Activated CD4-positive, alpha-beta memory T cell treated with anti-CD3 and anti-CD28 coated beads for 36 hours (primary cell): ENCODE measurements at regions not wholly inside any gene's neighbourhood (a gene's known extent, or its start where the extent isn't known, plus 50 kb on each side); places are given as distances from the start of the nearest gene placed in this dataset.

ENCODE experiments used
- CTCF ChIA-PET: fragments of 350-600 bp; sonication (Branson Sonifier 250); formaldehyde crosslinking; loops from one replicate; lab custom pipeline; 2021; ENCODE audit warnings: antibody characterized with exemption, inconsistent platforms; lab: Charles Lee
- POLR2A ChIA-PET: fragments of 350-600 bp; sonication (Branson Sonifier 250); formaldehyde crosslinking; loops from one replicate; lab custom pipeline; 2021; ENCODE audit warnings: antibody characterized with exemption; lab: Charles Lee
- DNase-seq: peaks from one replicate; pipeline ENCODE4 v3.0.0-alpha.2; 2020
- H3K27ac Mint-ChIP-seq: one replicate; pipeline ENCODE4 v1.8.0; 2021; ENCODE audit warnings: mixed read lengths
- H3K27me3 Mint-ChIP-seq: one replicate; pipeline ENCODE4 v1.8.0; 2021; ENCODE audit warnings: mixed read lengths
- H3K36me3 Mint-ChIP-seq: one replicate; pipeline ENCODE4 v1.8.0; 2021; ENCODE audit warnings: mixed read lengths
- H3K4me1 Mint-ChIP-seq: one replicate; pipeline ENCODE4 v1.8.0; 2021; ENCODE audit warnings: low read depth, mixed read lengths
- H3K4me3 Mint-ChIP-seq: one replicate; pipeline ENCODE4 v1.8.0; 2021; ENCODE audit warnings: mild to moderate bottlenecking, mixed read lengths
- H3K9me3 Mint-ChIP-seq: one replicate; pipeline ENCODE4 v1.8.0; 2021; ENCODE audit warnings: mixed read lengths
- intact Hi-C: fragments of 100-400 bp; cut with micrococcal nuclease; formaldehyde crosslinking; loops from one replicate; pipeline ENCODE4 v1.15.1; 2023

DNA sequence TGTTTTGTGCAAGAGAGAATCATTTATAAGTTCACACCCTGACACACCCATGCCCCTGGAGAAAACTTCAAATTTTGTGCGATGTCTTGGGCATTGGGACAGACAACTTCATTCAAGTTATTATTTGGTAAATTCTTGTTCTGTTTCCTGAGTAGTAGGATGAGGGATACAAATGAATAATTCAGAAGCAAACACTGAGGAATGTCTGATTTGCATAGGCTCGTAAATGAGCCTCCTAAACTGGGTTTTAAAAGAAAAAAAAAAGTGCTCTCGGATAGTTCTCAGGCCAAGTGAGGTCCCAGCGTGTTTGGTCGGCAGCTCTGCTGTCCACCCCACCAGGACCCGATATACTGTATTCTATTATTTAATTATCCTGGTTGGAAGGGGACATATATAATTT, 134.7 kb upstream of the CPM start:
- Mint-ChIP-seq H3K27me3 (peaks cover 2% of the 10 kb centered on the region), H3K4me3 (no peak overlapping the region), H3K9me3 (no peaks in the 10 kb centered on the region), H3K36me3 (no peaks in the 10 kb centered on the region), H3K27ac (no peak overlapping the region), H3K4me1 (peaks cover 26% of the 10 kb centered on the region)
- no peak for DNase-seq
- ChIA-PET POLR2A (no interaction called here), CTCF (interaction anchor here (0.7 to 1.5 kb wide), 2 partner anchors 16 to 177 kb away, joined by 3 read pairs; no protein-coding TSS in a partner anchor)
- intact Hi-C loops, result loop anchor here (1.0 to 5.0 kb wide), 2 partner anchors 8 to 135 kb away; partner anchors contain the start of gene CPM

DNA sequence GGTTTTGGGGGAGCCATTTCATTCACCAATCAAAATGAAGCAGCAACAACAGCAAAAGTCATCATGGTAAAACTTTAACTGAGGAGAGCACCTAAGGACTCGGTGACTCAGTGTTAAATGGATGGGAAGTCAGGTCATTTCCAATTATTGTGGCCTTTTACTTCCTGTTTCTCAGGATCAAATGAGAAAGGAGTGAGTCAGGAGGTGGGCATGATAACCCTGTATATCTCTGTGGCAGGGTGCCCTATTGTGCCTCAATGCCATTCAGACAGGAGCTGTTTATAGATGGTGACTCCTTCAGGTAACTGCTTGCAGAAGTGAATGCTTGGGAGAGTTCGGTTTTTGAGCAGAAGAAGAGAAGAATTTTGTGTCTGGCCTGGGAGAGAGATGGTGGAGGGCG, 135.5 kb upstream of the CPM start:
- H3K36me3 Mint-ChIP-seq, result no peaks in the 10 kb centered on the region
- H3K4me1 Mint-ChIP-seq, result peaks cover 26% of the 10 kb centered on the region
- H3K27ac Mint-ChIP-seq, result no peak overlapping the region
- DNase-seq, result peak; percentile 35
- ChIA-PET CTCF (interaction anchor here (0.7 kb wide), 1 partner anchor 178 kb away, joined by 3 read pairs; no protein-coding TSS in a partner anchor), POLR2A (no interaction called here)
- intact Hi-C loops, result loop anchor here (1.0 to 5.0 kb wide), 2 partner anchors 9 to 136 kb away; partner anchors contain the start of gene CPM
- H3K27me3 Mint-ChIP-seq, result peaks cover 7% of the 10 kb centered on the region
- no peak overlapping the region for H3K4me3 Mint-ChIP-seq
- no peaks in the 10 kb centered on the region for H3K9me3 Mint-ChIP-seq

DNA sequence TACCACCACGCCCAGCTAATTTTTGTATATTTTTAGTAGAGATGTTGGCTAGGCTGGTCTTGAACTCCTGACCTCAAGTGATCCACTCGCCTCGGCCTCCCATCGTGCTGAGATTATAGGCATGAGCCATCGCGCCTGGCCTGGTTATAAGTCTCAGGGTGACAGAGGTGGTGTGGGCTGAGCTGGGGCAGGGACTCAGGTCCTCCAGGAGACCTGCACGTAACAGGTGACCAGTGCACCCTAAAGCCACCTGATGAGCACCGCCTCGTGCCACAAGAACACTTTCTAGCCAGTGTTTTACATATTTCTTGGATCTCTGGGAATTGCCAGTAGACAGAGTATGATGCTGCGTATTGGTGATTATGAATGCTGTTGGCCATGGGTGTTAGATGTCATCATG, 136.5 kb upstream of the CPM start:
- DNase-seq, result no peak
- peaks cover 23% of the 10 kb centered on the region for H3K4me1 Mint-ChIP-seq
- ChIA-PET CTCF (interaction anchor here (0.6 to 1.6 kb wide), 17 partner anchors 9 to 239 kb away, joined by 3 to 19 read pairs (median 4); no protein-coding TSS in a partner anchor), POLR2A (no interaction called here)
- H3K27ac Mint-ChIP-seq, result no peak overlapping the region
- no peaks in the 10 kb centered on the region for H3K36me3 Mint-ChIP-seq
- no peaks in the 10 kb centered on the region for H3K9me3 Mint-ChIP-seq
- H3K27me3 Mint-ChIP-seq, result peaks cover 11% of the 10 kb centered on the region
- H3K4me3 Mint-ChIP-seq, result no peak overlapping the region
- intact Hi-C loops, result loop anchor here (5.0 kb wide), 1 partner anchor 137 kb away; the partner anchor contains the start of gene CPM

DNA sequence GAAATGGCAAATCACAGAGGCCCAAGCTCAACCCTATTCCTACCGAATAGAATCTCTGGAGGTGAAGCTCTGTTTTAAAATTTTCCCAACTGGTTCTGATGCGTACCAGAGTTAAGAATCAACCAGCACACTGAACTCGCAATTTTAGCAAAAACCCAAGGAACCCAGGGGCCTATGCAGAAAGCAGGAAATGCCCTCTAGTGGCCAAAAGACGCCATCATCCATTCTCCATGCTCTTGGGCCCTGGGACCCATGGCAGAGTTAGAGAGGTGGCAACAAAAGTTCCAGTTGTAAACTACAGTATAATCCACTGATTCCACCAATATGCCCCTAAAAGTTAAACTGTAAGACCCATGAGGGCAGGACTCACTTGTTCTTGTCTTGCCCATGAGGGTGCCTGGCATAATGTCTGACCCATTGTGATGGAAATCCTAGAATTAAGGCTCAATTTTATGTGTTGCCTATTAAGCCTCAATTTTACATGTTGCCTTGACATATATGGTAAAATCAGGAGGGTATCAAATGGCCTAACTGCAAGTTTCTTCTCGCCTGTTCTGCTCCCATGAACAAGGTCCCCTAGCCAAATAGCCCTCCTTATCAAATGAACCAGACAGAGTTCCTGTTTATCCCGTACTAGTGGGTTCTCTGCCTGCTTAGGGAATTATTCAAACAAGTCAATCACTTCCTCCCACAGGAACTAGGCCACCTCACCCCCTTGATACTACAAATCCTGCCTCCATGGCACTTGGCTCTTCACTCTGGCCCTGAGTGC, 137.5 kb upstream of the CPM start:
- intact Hi-C loops, result loop anchor here (1.0 to 5.0 kb wide), 3 partner anchors 182 to 240 kb away; no protein-coding TSS in a partner anchor
- peaks cover 15% of the 10 kb centered on the region for H3K4me1 Mint-ChIP-seq
- H3K36me3 Mint-ChIP-seq, result no peaks in the 10 kb centered on the region
- H3K27me3 Mint-ChIP-seq, result peaks cover 14% of the 10 kb centered on the region
- ChIA-PET CTCF (interaction anchor here (0.6 to 2.0 kb wide), 28 partner anchors 10 to 242 kb away, joined by 3 to 19 read pairs (median 4); no protein-coding TSS in a partner anchor), POLR2A (no interaction called here)
- H3K27ac Mint-ChIP-seq, result no peak overlapping the region
- peak; percentile 74 for DNase-seq
- no peak overlapping the region for H3K4me3 Mint-ChIP-seq
- H3K9me3 Mint-ChIP-seq, result no peaks in the 10 kb centered on the region

DNA sequence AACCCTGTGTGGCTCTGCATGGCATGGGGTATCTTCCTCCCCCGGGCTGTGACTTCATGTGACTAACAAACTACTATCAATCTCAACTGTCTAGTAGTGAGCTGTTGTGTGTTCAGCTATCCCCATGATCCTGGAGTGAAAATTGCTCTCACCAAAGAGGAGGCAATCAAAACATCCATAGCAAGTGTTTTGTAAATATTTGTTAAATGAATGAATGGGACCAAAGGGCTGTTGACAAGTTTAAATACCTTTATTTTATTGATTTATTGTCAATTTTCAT, 138.1 kb upstream of the CPM start:
- ChIA-PET POLR2A (no interaction called here), CTCF (interaction anchor here (1.2 to 2.0 kb wide), 6 partner anchors 10 to 243 kb away, joined by 3 to 19 read pairs (median 4); no protein-coding TSS in a partner anchor)
- Mint-ChIP-seq H3K4me1 (peaks cover 15% of the 10 kb centered on the region), H3K4me3 (no peak overlapping the region), H3K9me3 (no peaks in the 10 kb centered on the region), H3K27ac (no peak overlapping the region), H3K27me3 (peaks cover 19% of the 10 kb centered on the region), H3K36me3 (no peaks in the 10 kb centered on the region)
- intact Hi-C loops, result loop anchor here (5.0 kb wide), 1 partner anchor 181 kb away; no protein-coding TSS in a partner anchor
- no peak for DNase-seq

DNA sequence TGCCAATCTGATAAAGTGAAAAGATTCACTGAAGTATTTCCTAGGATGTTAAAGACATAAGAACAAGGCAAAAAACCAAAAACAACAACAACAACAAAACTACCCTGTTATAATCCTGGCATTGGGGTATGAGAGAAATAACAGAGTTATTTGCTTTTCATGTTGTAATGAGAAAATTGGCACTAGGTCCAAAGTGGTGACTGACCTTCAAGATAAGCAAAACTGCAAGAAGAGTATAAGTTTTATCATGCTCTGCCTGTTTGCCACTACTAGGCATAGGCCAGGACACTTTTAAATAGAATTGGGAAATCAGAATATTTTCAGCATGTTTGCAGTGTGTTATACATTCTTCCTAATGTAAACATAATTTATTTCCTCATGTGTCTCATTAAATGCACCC, 140.1 kb upstream of the CPM start:
- no peak overlapping the region for H3K27ac Mint-ChIP-seq
- ChIA-PET POLR2A (no interaction called here), CTCF (no interaction called here)
- no peaks in the 10 kb centered on the region for H3K9me3 Mint-ChIP-seq
- no peak overlapping the region for H3K4me3 Mint-ChIP-seq
- DNase-seq, result no peak
- H3K27me3 Mint-ChIP-seq, result peaks cover 25% of the 10 kb centered on the region
- peaks cover 7% of the 10 kb centered on the region for H3K4me1 Mint-ChIP-seq
- intact Hi-C loops, result loop anchor here (5.0 kb wide), 1 partner anchor 179 kb away; no protein-coding TSS in a partner anchor
- no peaks in the 10 kb centered on the region for H3K36me3 Mint-ChIP-seq

DNA sequence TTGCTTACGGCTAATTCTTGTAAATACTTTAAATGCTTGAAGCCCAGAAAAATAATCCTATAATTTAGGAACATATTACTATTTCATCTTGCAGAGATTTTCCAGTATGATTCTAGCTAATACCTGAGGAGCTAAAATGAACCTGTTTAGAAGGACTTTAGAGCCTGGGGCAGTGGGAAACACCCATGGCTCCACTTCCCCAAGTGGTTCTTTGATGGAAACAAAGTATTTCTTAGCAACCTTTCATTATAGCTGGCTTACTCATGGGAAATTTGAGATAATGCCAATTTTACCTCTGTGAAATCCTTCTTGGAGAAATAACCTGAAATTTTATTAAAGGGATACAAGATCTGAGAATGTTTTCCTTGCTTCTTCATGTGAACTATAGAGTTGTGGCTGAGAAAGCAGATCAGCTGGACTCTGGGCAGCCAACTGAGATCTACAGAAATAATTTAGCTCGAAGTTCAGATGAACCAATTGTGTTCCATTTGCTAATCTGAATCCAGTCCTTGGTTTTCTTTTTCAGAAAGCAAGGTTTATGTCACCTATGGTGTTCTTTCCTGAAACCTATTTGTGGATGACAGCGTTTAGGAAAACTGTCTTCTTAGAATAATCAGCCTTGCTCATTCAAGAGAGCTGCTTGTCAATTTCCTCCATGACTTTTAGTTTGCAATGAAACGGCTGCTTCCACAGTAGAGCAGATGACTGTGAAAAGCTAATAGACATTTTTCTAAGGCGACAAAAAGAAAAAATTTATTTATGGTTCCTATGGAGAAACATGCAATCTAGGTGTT, 141.8 kb upstream of the CPM start:
- H3K4me1 Mint-ChIP-seq, result no peaks in the 10 kb centered on the region
- H3K27ac Mint-ChIP-seq, result no peak overlapping the region
- CTCF ChIA-PET, result interaction anchor here (0.6 to 1.9 kb wide), 4 partner anchors 10 to 244 kb away, joined by 3 to 7 read pairs (median 3); no protein-coding TSS in a partner anchor
- H3K4me3 Mint-ChIP-seq, result no peak overlapping the region
- H3K36me3 Mint-ChIP-seq, result no peaks in the 10 kb centered on the region
- H3K27me3 Mint-ChIP-seq, result peaks cover 25% of the 10 kb centered on the region
- DNase-seq, result no peak
- intact Hi-C loops, result loop anchor here (5.0 kb wide), 1 partner anchor 178 kb away; no protein-coding TSS in a partner anchor
- no peaks in the 10 kb centered on the region for H3K9me3 Mint-ChIP-seq
- POLR2A ChIA-PET, result no interaction called here

DNA sequence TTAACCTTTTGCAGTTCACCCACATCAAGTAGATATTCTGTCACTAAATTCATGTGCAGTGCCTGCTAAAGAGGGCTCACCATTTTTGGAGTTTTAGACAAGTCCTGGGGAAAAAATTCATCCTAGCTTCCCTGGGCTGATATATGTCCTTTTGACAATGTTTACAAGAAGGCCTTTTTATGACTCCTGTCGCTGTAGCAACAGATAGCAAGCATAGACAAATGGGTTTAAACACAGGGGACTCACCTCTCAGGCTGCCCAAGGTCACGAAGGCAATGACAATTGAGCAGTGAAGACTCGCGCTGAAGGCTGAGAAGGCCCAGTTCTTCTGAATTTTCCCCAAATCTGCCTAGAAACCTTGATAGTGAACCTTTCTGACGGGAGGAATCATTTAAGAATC, 150.7 kb upstream of the CPM start:
- peaks cover 3% of the 10 kb centered on the region for H3K27me3 Mint-ChIP-seq
- H3K9me3 Mint-ChIP-seq, result no peaks in the 10 kb centered on the region
- intact Hi-C loops, result no loop called here
- DNase-seq, result no peak
- H3K36me3 Mint-ChIP-seq, result no peaks in the 10 kb centered on the region
- no peaks in the 10 kb centered on the region for H3K4me1 Mint-ChIP-seq
- H3K27ac Mint-ChIP-seq, result no peak overlapping the region
- ChIA-PET POLR2A (no interaction called here), CTCF (no interaction called here)
- no peak overlapping the region for H3K4me3 Mint-ChIP-seq

DNA sequence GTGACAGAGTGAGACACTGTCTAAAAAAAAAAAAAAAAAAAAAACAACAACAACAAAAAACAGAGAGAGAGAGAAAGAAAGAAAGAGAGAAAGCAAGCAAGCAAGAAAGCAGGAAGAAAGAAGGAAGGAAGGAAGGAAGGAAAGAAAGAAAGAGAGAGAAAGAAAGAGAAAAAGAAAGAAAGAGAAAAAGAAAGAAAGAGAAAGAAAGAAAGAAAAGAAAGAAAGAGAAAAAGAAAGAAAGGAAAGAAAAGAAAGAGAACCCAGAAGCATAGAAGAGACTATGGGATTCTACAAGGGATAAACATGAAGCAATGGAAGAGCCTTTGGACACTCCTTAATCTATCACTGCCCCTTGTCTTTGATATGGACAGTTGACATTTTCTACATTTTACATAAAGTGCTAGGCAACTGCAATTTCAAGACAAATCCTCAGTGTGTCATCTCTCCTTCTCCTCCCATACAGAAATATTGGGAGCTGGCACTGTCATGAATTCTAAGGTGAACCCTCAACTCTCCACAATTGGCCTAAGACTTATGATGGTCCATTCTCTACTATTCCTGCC, 151.9 kb upstream of the CPM start:
- H3K4me3 Mint-ChIP-seq, result no peak overlapping the region
- H3K9me3 Mint-ChIP-seq, result no peaks in the 10 kb centered on the region
- H3K36me3 Mint-ChIP-seq, result no peaks in the 10 kb centered on the region
- no peak overlapping the region for H3K27ac Mint-ChIP-seq
- ChIA-PET CTCF (interaction anchor here (0.6 kb wide), 1 partner anchor 29 kb away, joined by 3 read pairs; no protein-coding TSS in a partner anchor), POLR2A (no interaction called here)
- H3K4me1 Mint-ChIP-seq, result no peaks in the 10 kb centered on the region
- H3K27me3 Mint-ChIP-seq, result peaks cover 8% of the 10 kb centered on the region
- intact Hi-C loops, result no loop called here
- no peak for DNase-seq

DNA sequence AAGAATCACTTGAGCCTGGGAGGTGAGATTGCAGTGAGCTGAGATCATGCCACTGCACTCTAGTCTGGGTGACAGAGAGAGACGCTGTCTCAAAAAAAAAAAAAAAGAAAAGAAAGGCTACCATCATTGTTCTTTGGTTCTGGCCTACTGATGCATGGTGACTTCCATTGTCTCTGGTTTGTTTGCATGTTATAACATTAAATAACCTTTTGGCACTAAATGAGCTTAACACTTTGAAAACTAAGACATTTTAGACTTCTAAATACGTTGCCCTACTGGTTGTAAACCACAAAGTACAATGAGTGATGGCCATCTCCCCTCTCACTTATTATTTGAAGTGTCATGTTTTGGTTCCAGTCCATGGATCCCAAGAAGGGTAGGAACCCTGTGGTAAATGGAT, 152.9 kb upstream of the CPM start:
- no peak overlapping the region for H3K4me3 Mint-ChIP-seq
- H3K4me1 Mint-ChIP-seq, result no peaks in the 10 kb centered on the region
- H3K36me3 Mint-ChIP-seq, result no peaks in the 10 kb centered on the region
- POLR2A ChIA-PET, result no interaction called here
- no peak overlapping the region for H3K27ac Mint-ChIP-seq
- no peak for DNase-seq
- CTCF ChIA-PET, result no interaction called here
- no peaks in the 10 kb centered on the region for H3K9me3 Mint-ChIP-seq
- intact Hi-C loops, result no loop called here
- H3K27me3 Mint-ChIP-seq, result peaks cover 16% of the 10 kb centered on the region

DNA sequence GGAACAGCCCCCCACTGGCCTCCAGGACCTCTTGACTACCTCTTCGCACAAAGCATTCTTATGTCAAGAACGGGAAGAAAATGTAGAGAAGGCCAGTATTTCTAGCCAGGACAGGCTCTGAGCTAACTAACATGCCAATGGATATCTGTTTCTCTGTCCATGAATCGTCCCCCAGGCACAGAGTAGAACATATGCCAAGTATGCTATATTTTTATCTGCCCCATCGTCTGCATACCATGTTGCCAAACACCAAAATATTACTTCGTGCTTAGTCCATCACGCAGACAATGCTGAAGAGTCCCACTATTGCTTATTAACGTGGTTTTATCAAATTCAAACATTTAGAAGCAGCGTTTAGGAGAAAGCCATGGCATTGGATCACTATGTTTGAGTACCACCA, 151.4 kb upstream of the CPSF6 start:
- intact Hi-C loops, result no loop called here
- no peaks in the 10 kb centered on the region for H3K9me3 Mint-ChIP-seq
- CTCF ChIA-PET, result interaction anchor here (1.4 kb wide), 1 partner anchor 18 kb away, joined by 3 read pairs; no protein-coding TSS in a partner anchor
- POLR2A ChIA-PET, result no interaction called here
- peaks cover 17% of the 10 kb centered on the region for H3K27me3 Mint-ChIP-seq
- DNase-seq, result no peak
- H3K4me1 Mint-ChIP-seq, result no peaks in the 10 kb centered on the region
- no peak overlapping the region for H3K4me3 Mint-ChIP-seq
- no peak overlapping the region for H3K27ac Mint-ChIP-seq
- H3K36me3 Mint-ChIP-seq, result no peaks in the 10 kb centered on the region
